NCI-H1930 (cell line): ENCODE measurements at regions not wholly inside any gene's neighbourhood (a gene's known extent, or its start where the extent isn't known, plus 50 kb on each side); places are given as distances from the start of the nearest gene placed in this dataset.

ENCODE experiments used
- DNase-seq, 2 experiments: peaks; one replicate each; lab custom pipeline; 2025; lab: John Stamatoyannopoulos, UW

DNA sequence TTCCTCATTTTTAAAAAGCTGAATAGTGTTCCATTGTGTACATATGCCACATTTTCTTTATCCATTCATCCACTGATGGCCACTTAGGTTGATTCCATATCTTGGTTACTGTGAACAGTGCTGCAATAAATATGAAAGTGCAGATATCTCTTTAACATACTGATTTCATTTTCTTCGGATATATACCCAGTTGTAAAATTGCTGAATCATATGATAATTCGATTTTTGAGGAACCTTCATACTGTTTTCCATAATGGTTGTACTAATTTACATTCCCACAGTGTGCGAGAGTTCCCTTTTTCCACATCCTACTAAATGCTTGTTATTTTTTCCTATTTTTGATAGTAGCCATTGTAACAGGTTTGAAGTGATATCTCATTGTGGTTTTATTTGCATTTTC, 263.2 kb downstream of the STK31 start:
- DNase-seq, result no peak

DNA sequence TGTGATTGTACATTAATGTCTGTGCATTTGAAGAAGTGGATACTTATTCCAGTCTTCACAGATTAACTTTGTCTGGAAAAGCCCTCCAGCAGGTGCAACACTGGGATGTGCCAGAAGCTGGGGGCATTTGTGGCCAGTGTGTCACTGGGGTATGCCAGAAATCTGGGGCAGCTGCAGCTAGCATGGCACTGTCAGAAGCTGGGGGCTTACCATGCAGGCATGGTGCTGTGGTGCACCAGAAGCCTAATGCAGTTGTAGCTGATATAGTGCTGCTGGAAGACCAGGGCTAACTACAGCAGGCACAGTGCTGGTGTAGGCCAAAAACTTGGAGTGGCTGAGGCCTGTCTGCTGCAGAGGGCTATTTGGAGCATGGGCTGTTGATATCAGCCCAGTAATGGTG, 270.1 kb downstream of the STK31 start:
- DNase-seq, result no peak

DNA sequence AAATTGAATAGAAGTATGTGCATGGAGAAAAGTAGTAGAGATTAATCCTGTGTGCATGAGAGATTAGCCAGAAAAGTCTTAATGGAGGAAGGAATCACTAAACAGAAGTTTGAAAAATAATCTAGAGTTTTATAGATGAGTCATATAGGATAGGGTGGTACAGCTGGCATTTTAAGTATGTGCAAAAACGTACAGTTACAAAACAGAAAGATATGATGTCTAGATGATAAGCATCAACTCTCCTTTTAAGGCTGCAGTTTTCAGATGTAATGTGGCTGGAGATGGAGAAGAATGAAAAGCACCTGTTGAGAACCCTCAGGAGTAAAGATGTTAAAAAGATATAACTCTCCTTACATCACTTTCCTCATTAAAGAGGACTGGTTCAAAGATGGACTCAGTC, 271.3 kb downstream of the STK31 start:
- no peak for DNase-seq

DNA sequence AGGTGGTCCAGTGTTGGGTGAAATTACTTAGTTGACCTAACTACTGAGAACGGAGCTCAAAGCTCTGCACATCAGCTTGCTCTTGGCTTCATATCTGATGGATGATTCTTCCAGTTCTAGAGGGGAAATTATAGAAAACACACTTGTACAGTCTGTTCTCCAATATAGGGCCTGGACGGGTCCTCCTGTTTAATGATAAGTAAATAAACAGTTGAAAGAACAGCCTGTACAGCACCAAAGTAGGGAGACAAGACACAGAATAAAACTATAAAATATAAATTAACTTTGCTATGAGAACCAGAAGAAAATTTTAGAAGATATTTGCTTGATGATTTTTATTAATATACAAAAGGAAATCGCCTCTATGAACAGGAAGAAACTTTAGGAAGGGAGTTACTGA, 271.7 kb downstream of the STK31 start:
- DNase-seq, result no peak

DNA sequence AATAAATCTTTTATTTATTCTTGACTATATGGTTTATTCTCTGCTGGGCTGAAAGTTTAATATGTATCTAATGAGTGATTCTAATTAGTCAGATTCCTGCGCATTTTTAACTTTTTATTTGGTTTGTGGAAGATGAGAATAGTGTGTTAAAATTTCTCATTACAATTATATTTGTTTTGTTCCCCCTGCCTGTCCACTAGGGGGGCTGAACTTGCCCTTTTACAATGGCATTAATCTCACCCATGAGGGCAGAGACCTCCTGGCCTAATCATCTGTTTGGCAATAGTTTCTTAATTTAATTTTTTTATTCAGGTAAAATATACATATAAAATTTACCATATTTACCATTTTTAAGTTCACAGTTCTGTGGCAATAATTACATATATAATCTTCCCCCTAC, 278.5 kb upstream of the NPY start:
- no peak for DNase-seq

DNA sequence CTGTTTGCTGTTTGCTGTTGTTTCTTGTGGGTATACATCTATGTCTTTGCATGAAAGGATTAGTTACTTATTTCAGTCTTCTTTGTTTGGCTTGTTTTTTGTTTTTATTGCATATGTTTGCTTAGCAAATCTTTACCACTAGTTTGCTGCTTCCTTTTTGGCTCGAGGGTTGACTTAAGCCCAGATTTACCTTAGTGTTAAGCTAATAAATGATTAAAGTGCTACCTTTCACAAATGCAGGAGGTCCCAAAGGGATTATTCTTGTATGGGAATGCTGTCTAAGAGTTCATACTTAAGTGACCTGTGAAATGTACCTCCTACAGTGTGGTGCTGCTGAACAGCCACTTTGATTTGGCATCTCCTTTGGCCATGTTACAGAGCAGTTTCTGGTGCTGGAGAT, 273.5 kb upstream of the NPY start:
- DNase-seq, result no peak

DNA sequence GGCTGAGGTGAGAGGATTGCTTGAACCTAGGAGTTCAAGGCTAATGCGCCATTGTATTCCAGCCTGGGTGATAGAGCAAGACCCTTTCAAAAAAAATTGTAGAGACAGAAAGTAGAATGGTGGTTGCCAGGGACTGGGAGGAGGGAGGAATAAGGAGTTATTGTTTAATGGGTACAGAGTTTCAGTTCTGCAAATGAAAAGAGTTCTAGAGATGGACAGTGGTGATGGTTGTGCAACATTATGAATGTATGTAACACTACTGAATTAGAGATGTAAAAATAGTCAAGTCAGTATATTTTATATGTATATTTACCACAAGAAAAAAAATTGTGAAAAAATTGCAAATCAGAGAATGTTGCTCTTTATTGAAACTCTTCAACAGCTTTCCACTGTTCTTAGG, 266.5 kb upstream of the NPY start:
- DNase-seq, result no peak

DNA sequence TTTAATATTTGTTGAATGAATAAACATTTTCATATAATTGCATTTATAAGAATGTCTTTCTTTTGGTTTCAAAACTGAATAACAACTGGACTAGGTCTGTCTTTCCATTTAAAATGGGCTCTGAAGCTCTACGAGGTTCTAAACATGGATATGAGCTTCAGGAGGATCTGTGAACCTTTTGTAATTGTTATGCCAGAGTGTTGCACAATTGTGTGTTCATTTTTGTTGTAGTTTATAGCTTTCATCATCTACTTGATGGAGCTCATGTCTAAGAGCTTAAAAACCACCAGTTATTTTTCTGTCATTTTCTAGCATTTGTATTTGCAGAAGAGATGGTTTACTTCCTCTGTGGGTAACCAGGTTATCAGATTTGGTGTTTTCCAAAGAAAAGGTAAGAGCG, 265.7 kb upstream of the NPY start:
- no peak for DNase-seq

DNA sequence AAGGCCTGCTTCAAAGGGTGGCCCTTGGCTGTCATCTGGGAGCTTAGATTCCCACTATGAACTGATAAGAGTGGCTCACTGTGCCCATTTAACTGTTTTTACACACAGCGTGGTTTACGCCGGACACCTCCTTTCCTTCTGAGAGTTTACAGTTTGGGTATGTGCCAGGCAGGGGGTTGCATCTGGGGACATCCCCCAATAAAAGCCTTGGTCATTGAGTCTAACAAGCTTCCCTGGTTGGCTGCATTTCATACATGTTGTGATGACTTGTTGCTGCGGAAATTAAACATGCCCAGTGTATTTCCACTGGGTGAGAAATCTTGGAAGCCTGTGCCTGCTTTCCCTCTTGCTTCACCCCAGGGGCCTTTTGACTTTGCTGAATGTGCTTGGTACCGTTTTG, 264.1 kb upstream of the NPY start:
- no peak for DNase-seq

DNA sequence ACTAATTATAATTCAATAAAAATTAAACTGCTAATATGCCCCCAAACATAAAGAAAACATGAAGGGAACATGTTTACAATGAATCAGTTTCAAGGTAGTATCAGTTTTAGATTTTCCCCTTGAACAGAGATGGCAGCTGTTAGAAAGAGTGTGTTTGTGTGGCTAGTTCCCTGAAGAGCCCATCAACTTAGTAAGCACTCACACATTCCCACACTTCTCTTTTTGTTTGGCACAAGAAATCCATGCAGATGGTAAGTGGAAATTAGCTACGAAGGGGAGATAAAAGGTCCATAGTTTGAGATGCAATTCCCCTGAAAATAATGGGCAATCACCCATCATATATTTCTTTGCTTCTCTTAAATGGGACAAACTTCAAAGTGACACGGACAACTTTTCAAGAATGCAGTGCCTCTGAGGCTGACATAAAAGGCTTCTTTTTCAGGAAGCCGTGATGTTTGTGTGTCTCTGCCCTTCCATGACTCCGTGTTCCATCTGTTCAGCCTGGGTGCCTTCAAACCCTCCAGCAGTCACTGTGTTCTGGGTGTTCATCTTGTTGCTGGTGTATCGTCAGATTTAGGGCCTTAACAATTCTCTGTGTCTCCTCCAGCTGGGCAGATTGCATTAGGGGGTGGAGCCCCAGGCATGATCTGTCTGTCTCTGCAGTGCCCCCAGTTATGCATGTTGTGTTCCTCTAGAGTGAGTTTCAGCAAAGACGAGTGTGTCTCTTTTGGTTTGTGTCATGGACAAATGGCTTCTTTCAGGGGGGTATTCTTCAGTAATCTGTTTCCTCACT, 259.5 kb upstream of the NPY start:
- no peak for DNase-seq

DNA sequence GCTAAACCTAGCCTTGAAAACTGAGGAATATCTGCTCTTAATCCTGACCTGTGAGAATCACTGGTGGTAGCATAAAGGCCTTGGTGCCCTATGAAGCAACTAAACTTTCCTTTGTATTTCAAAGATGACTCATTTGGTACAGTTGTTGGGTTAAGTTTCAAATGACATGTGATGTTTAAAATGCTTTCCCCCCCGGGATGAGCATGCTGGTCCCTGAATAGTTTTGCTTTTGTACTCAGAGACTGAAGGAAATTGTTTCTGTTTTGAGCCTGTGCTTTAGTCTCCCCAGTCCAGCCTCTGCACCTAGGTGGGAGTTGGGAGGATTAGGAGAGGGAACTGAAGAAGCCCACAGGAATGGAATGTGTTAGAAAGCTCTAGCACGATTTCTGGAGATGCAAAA, 258.9 kb upstream of the NPY start:
- DNase-seq, result no peak

DNA sequence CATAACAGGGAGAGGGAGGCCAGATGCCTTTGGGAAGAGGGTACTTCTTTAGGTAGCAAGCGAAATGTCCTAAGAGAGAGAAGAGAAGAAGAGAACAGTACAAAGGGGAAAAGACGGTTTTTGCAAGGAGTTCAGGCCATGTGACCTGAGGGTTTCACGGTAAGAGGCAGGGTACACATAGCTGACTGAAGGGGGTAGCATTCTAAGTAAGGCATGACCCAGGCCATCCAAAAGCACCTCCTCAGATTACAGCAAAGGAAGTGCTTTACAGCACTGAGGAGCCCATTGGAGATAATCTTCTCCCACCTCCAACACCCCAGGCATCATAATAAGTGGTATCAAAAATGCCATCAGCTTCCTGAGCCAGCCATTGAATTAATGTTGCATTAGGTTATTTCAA, 258.2 kb upstream of the NPY start:
- DNase-seq, result no peak

DNA sequence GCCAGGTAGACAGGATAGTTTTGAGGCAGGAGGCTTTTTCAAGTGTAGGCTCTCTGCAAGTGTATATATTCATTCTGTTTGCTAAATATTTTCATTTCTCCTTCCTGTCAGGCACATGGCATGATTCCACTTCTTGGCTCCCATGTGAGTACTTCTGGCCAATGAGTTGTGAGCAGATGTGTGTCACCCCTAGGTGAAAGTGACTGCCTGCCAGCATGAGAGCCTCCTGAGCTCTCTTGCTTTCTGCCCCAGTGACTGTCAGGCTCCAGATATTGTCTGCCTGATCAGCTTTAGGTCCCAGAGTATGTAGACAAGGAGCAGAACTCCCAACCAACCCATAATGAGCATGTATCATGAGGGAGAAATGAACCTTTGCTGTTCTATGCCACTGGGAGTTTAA, 257.6 kb upstream of the NPY start:
- no peak for DNase-seq

DNA sequence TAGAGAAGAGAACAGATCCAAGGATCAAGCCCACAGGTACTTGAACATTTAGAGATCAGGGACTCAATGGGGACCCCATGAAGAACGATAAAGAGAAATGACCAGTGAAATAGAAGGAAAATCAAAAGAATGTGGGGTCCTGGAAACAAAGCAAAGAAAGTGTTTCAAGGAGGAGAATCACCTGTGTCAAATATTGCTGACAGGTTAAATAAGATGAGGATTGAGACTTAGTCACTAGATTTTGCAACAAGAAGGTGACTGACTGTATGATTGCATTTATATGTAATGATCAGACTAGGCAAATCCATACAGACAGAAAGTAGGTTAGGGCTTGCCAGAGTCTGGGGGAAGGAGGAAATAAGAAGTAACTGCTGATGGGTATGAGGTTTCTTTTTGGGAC, 254.9 kb upstream of the NPY start:
- DNase-seq, result no peak

DNA sequence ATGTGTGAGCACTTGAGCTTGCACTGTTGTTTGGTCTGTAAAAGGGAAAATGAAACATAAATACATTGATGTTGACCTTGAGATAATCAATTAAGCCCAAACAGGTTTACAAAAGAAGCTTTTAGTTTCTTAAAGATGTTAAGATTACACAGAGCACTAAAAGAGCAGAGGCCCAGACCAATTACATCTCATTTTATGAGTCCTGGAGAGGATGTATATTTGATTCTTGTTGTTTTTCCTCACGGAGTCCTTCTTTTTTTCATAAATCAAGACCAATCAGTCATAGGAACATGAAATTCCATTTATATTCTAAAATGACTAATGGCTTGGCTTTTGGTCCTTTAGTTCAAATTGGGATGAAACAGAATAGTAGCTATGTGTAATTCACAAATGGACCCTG, 249.7 kb upstream of the NPY start:
- DNase-seq, result no peak

DNA sequence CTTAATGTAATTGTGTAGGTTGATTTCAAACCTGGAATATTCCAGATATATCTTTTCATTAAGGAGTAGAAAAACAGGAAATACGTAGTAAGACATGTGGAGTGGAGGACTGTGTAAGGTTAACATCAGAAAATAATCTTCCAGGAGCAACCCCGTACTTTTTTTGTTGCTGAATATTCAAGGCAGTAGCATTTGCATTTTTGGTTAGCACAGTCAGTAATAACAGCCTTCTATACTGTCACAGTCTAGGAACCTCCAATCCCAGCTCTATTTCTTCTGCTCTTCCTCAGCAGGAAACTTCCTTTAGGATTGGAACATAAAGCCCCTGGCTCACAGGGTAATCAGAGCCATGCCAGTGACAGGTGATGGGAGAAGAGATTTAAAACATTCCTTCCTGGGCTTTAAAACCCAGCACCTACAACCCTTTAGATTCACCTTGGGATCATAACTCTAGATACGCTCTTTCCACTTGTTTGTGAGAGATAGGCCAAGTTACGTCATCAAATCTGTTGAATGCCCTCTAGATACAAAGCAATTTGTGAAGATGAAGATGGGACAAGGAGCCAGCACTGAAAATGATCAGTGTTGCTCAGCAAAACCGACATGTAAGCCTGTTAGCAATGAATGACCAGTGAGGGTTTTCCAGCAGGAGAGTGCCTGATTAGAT, 248.5 kb upstream of the NPY start:
- DNase-seq, result no peak

DNA sequence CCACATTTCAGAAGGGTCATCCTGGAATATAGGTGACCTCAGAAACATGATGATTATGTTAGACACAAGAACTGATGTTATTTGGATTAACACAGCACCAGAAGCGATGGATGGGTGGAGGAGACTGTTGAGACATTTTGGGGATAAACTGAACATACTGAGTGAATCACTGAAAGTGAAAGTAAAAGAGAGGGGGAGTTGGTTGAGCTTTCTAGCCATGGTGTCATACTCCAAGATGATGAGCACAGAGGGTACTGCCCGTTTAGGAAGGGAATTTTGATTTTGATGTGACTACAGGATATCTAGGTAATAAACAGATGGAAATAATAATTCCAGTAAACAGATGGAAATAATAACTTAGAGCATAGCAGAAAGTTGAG, 248.0 kb upstream of the NPY start:
- no peak for DNase-seq

DNA sequence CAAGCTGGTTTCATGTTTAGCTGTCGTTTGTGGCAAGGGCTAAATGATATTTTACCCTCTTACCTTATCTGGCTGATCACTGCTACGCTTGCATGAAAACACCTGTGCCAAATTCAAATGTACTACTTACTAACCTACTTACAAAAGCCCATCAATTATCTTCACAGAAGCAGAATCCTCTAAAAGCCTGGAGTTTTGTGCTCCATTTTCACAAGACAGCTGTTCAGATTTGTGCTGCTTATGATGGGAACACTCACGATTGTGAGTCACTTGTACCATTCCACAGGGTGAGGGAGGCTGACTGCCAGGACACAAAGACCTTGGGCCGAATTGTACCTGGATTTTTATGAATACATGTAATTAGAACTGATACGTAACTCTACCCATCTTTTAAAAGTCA, 245.0 kb upstream of the NPY start:
- no peak for DNase-seq

DNA sequence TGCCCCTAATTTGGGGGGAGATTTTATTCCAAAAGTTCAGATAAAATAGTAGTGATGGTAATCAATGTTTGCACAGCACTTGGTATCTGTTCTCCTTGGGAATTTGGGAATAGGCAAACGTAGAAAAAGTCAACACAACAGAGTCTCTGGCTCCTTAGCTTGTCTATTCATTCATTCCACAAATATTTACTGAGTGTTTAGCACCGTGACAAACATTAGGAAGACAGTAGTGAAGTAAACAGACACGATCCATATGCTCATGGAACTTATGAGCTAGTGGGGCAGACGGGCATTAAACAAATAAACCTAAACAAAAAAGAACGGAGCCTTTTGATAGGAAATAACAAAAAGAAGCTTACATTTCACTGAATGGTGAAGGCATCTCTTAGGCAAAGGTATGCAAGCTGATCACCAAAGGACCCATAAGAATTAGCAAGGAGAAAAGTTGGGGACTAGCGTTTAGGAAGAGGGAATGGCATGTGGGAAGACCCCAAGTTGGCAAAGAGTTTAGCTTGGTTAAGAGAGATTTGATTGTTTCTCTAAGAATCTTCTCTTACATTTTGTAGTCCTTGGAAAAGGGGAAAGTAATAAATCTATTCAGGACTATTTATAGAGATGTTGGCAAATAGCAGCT, 243.9 kb upstream of the NPY start:
- peak in 1 of 2 experiments; percentile 36 for DNase-seq

DNA sequence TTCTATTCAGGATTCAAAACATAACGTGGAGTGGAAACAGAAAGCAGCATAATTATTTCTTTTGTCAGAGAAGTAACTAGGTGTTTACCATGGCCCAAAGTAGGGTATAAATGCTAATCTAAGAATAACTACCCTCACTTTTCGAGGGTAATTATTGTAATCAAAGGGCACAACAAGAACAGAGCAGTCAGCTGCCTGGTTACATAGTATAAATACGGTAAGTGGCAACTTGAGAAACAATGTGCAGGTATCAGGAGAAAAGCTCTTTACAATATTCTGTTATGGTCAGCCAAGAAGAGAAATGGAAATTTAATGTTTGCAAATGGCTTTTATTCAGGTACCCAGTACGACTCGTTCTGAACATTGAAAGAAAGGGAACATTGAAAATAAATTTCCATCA, 242.0 kb upstream of the NPY start:
- peak; percentile 36 to 51 for DNase-seq

DNA sequence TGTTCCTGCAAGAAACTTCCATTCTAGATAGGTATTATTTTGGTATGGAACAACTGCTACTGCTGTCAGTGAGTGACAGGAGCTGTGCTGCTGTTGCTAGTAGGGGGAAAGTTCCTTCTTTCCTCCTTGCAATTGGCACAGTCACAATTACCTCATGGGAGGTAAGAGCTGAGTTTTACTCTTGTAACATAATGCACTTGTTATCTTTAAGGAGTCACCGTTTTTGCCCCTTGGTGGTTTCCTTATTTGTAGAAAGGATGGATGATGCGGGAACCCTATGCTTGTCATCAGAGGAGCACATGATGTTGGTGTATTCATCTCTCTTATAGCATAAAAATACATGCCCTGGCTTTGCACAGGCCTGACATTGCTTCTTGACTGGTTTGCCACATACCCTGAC, 234.7 kb upstream of the NPY start:
- DNase-seq, result no peak

DNA sequence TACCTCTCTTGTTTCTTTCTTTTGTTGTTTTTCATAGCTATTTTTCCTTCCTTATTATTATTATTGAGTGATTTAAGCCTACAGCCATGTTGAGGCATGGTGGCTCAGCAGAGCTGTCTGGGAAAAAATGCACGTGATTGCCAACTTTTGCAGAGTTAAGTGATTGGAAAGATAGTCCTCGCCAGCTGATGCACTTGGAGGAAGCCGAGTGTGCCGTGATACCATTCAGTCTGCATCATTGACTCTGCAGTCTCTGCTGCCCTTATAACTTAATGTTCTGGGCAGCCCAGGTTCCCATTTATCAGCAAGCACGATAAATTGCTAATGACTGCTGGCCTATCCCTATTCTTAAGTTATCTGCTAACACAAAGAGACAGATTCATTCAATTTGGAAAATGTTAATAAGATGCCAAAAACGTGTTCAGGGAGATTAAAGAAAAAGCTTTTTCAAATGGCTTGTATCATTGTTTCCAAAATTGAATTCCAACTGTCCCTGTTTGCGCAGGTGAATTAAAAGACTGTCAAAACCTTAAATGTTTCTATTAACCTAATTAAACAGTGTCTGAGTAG, 232.9 kb upstream of the NPY start:
- no peak for DNase-seq

DNA sequence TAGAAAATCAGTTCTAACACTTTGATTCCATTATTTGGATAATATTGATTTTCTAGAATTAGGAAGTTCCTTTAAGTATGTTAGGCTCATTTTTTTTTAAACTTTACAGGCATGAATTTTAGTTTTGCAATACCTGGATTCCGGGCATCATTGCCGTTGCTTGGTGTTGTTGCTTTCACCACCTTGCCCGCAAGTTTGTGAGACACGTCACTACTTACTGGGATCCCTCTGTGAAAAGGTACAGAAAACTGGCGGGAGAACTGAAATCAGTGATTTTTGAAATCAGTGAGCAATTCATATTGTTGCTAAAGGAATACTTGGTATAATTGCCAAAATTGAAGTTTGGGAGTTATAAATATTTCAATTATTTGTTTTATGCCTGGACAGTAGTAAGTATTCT, 232.3 kb upstream of the NPY start:
- no peak for DNase-seq
